ENCODE measurements at regions not wholly inside any gene's neighbourhood (a gene's known extent, or its start where the extent isn't known, plus 50 kb on each side); places are given as distances from the start of the nearest gene placed in this dataset.
"Not testable (repeated sequence)": the region's sequence is repeated elsewhere in the genome, so short reads cannot be mapped to it uniquely, and the experiment has no call there.

- H3K27ac ChIP-seq (ENCODE audit: low read length in 2 of 2); H3K9me3 ChIP-seq (ENCODE audit: control extremely low read depth in 1 of 3, control insufficient read depth in 2 of 3, insufficient read depth in 1 of 3, low read length in 2 of 3); CTCF ChIA-PET; H3K9ac ChIP-seq (ENCODE audit: low read length); intact Hi-C loops (cut with micrococcal nuclease); H2AFZ ChIP-seq (ENCODE audit: insufficient read depth, low read depth, low read length, poor library complexity, severe bottlenecking); ATAC-seq (ENCODE audit: low read depth); H4K20me1 ChIP-seq (ENCODE audit: control insufficient read depth, insufficient read depth, low read length, poor library complexity, severe bottlenecking); H3K4me3 Mint-ChIP-seq; H3K27me3 ChIP-seq (replicated peaks in 1 of 4; ENCODE audit: control extremely low read depth in 1 of 4, control insufficient read depth in 3 of 4, insufficient read depth in 4 of 4, low read length in 3 of 4); H3K4me1 ChIP-seq (ENCODE audit: control insufficient read depth in 2 of 2, insufficient read depth in 2 of 2, low read length in 2 of 2); H3K4me1 Mint-ChIP-seq; DNase-seq; H3K27me3 Mint-ChIP-seq; H3K36me3 ChIP-seq (replicated peaks in 1 of 2; ENCODE audit: control extremely low read depth in 1 of 2, control insufficient read depth in 1 of 2, extremely low read depth in 1 of 2, insufficient read depth in 2 of 2, low read length in 1 of 2); H3K27ac Mint-ChIP-seq; H3K4me3 ChIP-seq (ENCODE audit: control extremely low read depth in 1 of 5, extremely low read depth in 1 of 5, insufficient read depth in 1 of 5, low read depth in 2 of 5, low read length in 4 of 5); H3K9me3 Mint-ChIP-seq (ENCODE audit: insufficient read depth); POLR2A ChIA-PET; H3K4me2 ChIP-seq (replicated peaks; ENCODE audit: low read depth, low read length, poor library complexity, severe bottlenecking); H3K79me2 ChIP-seq (ENCODE audit: control insufficient read depth, insufficient read depth, low read length): not testable (repeated sequence)
- WGBS (ENCODE audit: insufficient coverage): no CpG with 5 or more reads among the region's 7 CpGs
Measured at GRCh38 chr15:31705076-31705678, 325.1 kb upstream of the CHRNA7 start.

GRCh38 chr15:31707944-31708702 lies 322.2 kb upstream of the CHRNA7 start:
- ATAC-seq (ENCODE audit: low read depth): peak; percentile 52
- H3K9ac ChIP-seq (ENCODE audit: low read length); H3K9me3 Mint-ChIP-seq (ENCODE audit: insufficient read depth); intact Hi-C loops (cut with micrococcal nuclease); H3K27me3 ChIP-seq (replicated peaks in 1 of 4; ENCODE audit: control extremely low read depth in 1 of 4, control insufficient read depth in 3 of 4, insufficient read depth in 4 of 4, low read length in 3 of 4); H3K4me3 Mint-ChIP-seq; H2AFZ ChIP-seq (ENCODE audit: insufficient read depth, low read depth, low read length, poor library complexity, severe bottlenecking); H3K9me3 ChIP-seq (ENCODE audit: control extremely low read depth in 1 of 3, control insufficient read depth in 2 of 3, insufficient read depth in 1 of 3, low read length in 2 of 3); H3K27ac Mint-ChIP-seq; H3K79me2 ChIP-seq (ENCODE audit: control insufficient read depth, insufficient read depth, low read length); H3K4me2 ChIP-seq (replicated peaks; ENCODE audit: low read depth, low read length, poor library complexity, severe bottlenecking); CTCF ChIA-PET; H3K36me3 ChIP-seq (replicated peaks in 1 of 2; ENCODE audit: control extremely low read depth in 1 of 2, control insufficient read depth in 1 of 2, extremely low read depth in 1 of 2, insufficient read depth in 2 of 2, low read length in 1 of 2); H3K4me1 ChIP-seq (ENCODE audit: control insufficient read depth in 2 of 2, insufficient read depth in 2 of 2, low read length in 2 of 2); H4K20me1 ChIP-seq (ENCODE audit: control insufficient read depth, insufficient read depth, low read length, poor library complexity, severe bottlenecking); H3K4me3 ChIP-seq (ENCODE audit: control extremely low read depth in 1 of 5, extremely low read depth in 1 of 5, insufficient read depth in 1 of 5, low read depth in 2 of 5, low read length in 4 of 5); H3K27me3 Mint-ChIP-seq; DNase-seq; H3K4me1 Mint-ChIP-seq; POLR2A ChIA-PET; H3K27ac ChIP-seq (ENCODE audit: low read length in 2 of 2): not testable (repeated sequence)
- WGBS (ENCODE audit: insufficient coverage): no CpG with 5 or more reads among the region's 8 CpGs

DNA sequence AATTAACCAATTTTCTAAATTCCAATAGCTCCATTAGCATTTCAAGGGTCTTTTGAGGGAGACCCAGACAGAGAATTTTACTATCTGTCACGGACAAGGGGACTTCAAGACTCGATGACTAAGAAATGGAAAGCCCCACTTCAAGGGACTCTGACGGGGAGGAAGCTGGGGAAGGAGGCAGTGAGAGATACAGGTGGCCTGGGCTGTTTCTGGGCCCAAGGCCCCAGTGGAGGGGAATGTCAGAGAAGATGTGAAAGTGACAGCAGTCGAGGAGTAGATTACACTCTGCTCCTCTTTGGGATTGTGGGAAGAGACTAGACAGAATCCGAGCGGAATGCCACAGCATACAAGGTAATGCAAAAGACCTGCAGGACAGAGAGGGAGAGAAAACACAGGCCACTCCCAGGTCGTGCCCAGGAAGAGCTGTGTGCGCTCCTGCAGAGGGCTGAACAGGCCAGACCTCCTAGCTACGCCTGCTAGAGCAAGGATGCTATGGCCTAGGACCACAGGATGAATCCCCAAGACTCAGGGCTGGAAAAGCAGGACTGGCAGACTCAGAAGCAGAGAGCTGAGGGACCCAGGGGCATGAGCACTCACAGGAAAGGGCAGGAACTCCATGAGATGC lies 321.5 kb upstream of the CHRNA7 start:
- H3K36me3 ChIP-seq (replicated peaks in 1 of 2; ENCODE audit: control extremely low read depth in 1 of 2, control insufficient read depth in 1 of 2, extremely low read depth in 1 of 2, insufficient read depth in 2 of 2, low read length in 1 of 2); H3K27ac ChIP-seq (ENCODE audit: low read length in 2 of 2); DNase-seq; H3K4me3 Mint-ChIP-seq; H3K4me2 ChIP-seq (replicated peaks; ENCODE audit: low read depth, low read length, poor library complexity, severe bottlenecking); H3K9ac ChIP-seq (ENCODE audit: low read length); H3K27me3 ChIP-seq (replicated peaks in 1 of 4; ENCODE audit: control extremely low read depth in 1 of 4, control insufficient read depth in 3 of 4, insufficient read depth in 4 of 4, low read length in 3 of 4); intact Hi-C loops (cut with micrococcal nuclease); H3K4me1 ChIP-seq (ENCODE audit: control insufficient read depth in 2 of 2, insufficient read depth in 2 of 2, low read length in 2 of 2); H4K20me1 ChIP-seq (ENCODE audit: control insufficient read depth, insufficient read depth, low read length, poor library complexity, severe bottlenecking); H3K9me3 Mint-ChIP-seq (ENCODE audit: insufficient read depth); POLR2A ChIA-PET; H3K79me2 ChIP-seq (ENCODE audit: control insufficient read depth, insufficient read depth, low read length); H3K4me1 Mint-ChIP-seq; CTCF ChIA-PET; H3K4me3 ChIP-seq (ENCODE audit: control extremely low read depth in 1 of 5, extremely low read depth in 1 of 5, insufficient read depth in 1 of 5, low read depth in 2 of 5, low read length in 4 of 5); H3K27ac Mint-ChIP-seq; H2AFZ ChIP-seq (ENCODE audit: insufficient read depth, low read depth, low read length, poor library complexity, severe bottlenecking); H3K9me3 ChIP-seq (ENCODE audit: control extremely low read depth in 1 of 3, control insufficient read depth in 2 of 3, insufficient read depth in 1 of 3, low read length in 2 of 3); H3K27me3 Mint-ChIP-seq: not testable (repeated sequence)
- peak; percentile 83 for ATAC-seq (ENCODE audit: low read depth)
- no CpG with 5 or more reads among the region's 9 CpGs for WGBS (ENCODE audit: insufficient coverage)

DNA sequence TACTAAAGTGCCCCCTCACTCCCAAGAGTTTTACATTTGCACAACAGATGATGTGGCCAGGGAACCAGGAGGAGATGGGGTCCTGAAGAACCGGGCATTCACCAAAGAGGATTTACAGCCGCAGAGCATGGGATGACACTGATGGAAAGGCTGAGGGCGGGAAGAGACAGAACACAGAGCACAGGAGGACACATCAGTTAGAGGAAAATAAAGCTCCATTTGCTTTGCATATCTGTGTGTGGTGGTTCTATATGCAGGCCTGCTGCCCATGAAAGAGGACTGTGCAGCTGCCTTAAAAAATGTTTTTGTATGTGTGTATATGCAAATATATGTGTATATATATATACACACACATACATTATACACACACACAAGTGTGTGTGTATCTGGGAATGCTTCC lies 320.8 kb upstream of the CHRNA7 start:
- H3K9me3 Mint-ChIP-seq (ENCODE audit: insufficient read depth); H2AFZ ChIP-seq (ENCODE audit: insufficient read depth, low read depth, low read length, poor library complexity, severe bottlenecking); H3K27ac ChIP-seq (ENCODE audit: low read length in 2 of 2); DNase-seq; H3K9me3 ChIP-seq (ENCODE audit: control extremely low read depth in 1 of 3, control insufficient read depth in 2 of 3, insufficient read depth in 1 of 3, low read length in 2 of 3); H3K79me2 ChIP-seq (ENCODE audit: control insufficient read depth, insufficient read depth, low read length); H3K36me3 ChIP-seq (replicated peaks in 1 of 2; ENCODE audit: control extremely low read depth in 1 of 2, control insufficient read depth in 1 of 2, extremely low read depth in 1 of 2, insufficient read depth in 2 of 2, low read length in 1 of 2); H3K4me3 Mint-ChIP-seq; H3K9ac ChIP-seq (ENCODE audit: low read length); intact Hi-C loops (cut with micrococcal nuclease); CTCF ChIA-PET; ATAC-seq (ENCODE audit: low read depth); POLR2A ChIA-PET; H3K4me2 ChIP-seq (replicated peaks; ENCODE audit: low read depth, low read length, poor library complexity, severe bottlenecking); H3K27me3 Mint-ChIP-seq; H3K27me3 ChIP-seq (replicated peaks in 1 of 4; ENCODE audit: control extremely low read depth in 1 of 4, control insufficient read depth in 3 of 4, insufficient read depth in 4 of 4, low read length in 3 of 4); H3K27ac Mint-ChIP-seq; H3K4me3 ChIP-seq (ENCODE audit: control extremely low read depth in 1 of 5, extremely low read depth in 1 of 5, insufficient read depth in 1 of 5, low read depth in 2 of 5, low read length in 4 of 5); H3K4me1 Mint-ChIP-seq; H3K4me1 ChIP-seq (ENCODE audit: control insufficient read depth in 2 of 2, insufficient read depth in 2 of 2, low read length in 2 of 2); H4K20me1 ChIP-seq (ENCODE audit: control insufficient read depth, insufficient read depth, low read length, poor library complexity, severe bottlenecking): not testable (repeated sequence)
- no CpG with 5 or more reads among the region's 3 CpGs for WGBS (ENCODE audit: insufficient coverage)

Measured in B cell (primary cell).